Fibroblast of villous mesenchyme (primary cell): ENCODE measurements at regions not wholly inside any gene's neighbourhood (a gene's known extent, or its start where the extent isn't known, plus 50 kb on each side); places are given as distances from the start of the nearest gene placed in this dataset.

Source experiments
- DNase-seq: peaks from one replicate; pipeline ENCODE4 v3.0.0-alpha.2; 2010; ENCODE audit warnings: low read depth
- H3K4me3 ChIP-seq: 2 replicates; pipeline ENCODE4 v1.5.1; 2011; ENCODE audit warnings: low read depth, mild to moderate bottlenecking, low read length
- CTCF ChIP-seq: IDR thresholded peaks from 2 replicates; pipeline ENCODE4 v1.5.1; 2012; ENCODE audit warnings: low read depth, mild to moderate bottlenecking, low read length; ENCODE audit not compliant: insufficient read depth

- peak overlapping the region; percentile 21 for H3K4me3 ChIP-seq
- TF ChIP-seq CTCF: peak; percentile 75
- peak; percentile 68 for DNase-seq
These were observed 168.7 kb upstream of the PRSS16 start for GRCh38 chr6:27078734-27079357.

- no peak for DNase-seq
- H3K4me3 ChIP-seq: no peak overlapping the region
- no peak for TF ChIP-seq CTCF
These were observed 166.3 kb upstream of the PRSS16 start for GRCh38 chr6:27081188-27081587.

GRCh38 chr6:27081931-27082330 is 165.6 kb upstream of the PRSS16 start:
- TF ChIP-seq CTCF: no peak
- no peak overlapping the region for H3K4me3 ChIP-seq
- no peak for DNase-seq

- H3K4me3 ChIP-seq: no peak overlapping the region
- no peak for TF ChIP-seq CTCF
- no peak for DNase-seq
These were observed 159.4 kb upstream of the PRSS16 start for GRCh38 chr6:27088068-27088467.

- TF ChIP-seq CTCF: no peak
- peak; percentile 84 for DNase-seq
These were observed 155.7 kb upstream of the PRSS16 start for GRCh38 chr6:27091661-27092315.

GRCh38 chr6:27092316-27092692 is 155.2 kb upstream of the PRSS16 start:
- peak overlapping the region; percentile 57 for H3K4me3 ChIP-seq
- no peak for TF ChIP-seq CTCF
- DNase-seq: no peak

More at GRCh38 chr6:27091661-27092315, 155.7 kb upstream of the PRSS16 start:
- peak overlapping the region; percentile 57 for H3K4me3 ChIP-seq

- no peak for TF ChIP-seq CTCF
- H3K4me3 ChIP-seq: no peak overlapping the region
- no peak for DNase-seq
These were observed 151.6 kb upstream of the PRSS16 start for GRCh38 chr6:27095914-27096313.
